ENCODE measurements at regions not wholly inside any gene's neighbourhood (a gene's known extent, or its start where the extent isn't known, plus 50 kb on each side); places are given as distances from the start of the nearest gene placed in this dataset.

DNA sequence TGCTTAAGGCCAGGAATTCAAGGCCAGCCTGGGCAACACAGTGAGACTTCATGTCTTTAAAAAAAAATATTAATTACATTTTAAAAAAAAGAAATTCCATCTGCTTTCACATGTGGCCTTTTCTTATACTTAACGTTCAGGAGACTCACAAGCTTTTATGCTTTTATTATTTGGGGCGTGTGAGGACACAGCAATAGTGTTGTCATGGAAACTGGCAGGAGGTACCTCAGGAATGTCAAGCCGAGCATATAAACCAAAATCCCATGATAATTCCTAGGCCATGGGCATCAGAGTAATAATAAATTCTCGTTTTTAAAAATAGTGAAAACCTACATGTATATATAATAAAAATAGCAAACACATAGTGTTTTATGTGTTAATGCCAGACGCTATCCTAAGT, 89.8 kb downstream of the IYD start:
- TF ChIP-seq POLR2AphosphoS5 (IDR thresholded peaks at IDR 0.05) (no peak), POLR2A (IDR thresholded peaks at IDR 0.05; ENCODE audit: low read depth) (no peak), EP300 (IDR thresholded peaks at IDR 0.05) (no peak)
- TF ChIP-seq, protein P1, sequence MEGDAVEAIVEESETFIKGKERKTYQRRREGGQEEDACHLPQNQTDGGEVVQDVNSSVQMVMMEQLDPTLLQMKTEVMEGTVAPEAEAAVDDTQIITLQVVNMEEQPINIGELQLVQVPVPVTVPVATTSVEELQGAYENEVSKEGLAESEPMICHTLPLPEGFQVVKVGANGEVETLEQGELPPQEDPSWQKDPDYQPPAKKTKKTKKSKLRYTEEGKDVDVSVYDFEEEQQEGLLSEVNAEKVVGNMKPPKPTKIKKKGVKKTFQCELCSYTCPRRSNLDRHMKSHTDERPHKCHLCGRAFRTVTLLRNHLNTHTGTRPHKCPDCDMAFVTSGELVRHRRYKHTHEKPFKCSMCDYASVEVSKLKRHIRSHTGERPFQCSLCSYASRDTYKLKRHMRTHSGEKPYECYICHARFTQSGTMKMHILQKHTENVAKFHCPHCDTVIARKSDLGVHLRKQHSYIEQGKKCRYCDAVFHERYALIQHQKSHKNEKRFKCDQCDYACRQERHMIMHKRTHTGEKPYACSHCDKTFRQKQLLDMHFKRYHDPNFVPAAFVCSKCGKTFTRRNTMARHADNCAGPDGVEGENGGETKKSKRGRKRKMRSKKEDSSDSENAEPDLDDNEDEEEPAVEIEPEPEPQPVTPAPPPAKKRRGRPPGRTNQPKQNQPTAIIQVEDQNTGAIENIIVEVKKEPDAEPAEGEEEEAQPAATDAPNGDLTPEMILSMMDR (IDR thresholded peaks at IDR 0.05): no peak

All from esophagus muscularis mucosa (tissue), 4 donors.